AG04450 (cell line): ENCODE measurements at regions not wholly inside any gene's neighbourhood (a gene's known extent, or its start where the extent isn't known, plus 50 kb on each side); places are given as distances from the start of the nearest gene placed in this dataset.
"Not testable (repeated sequence)": the region's sequence is repeated elsewhere in the genome, so short reads cannot be mapped to it uniquely, and the experiment has no call there.

ENCODE experiments used
- CTCF ChIA-PET: fragments of 300-600, 350-600 bp; formaldehyde crosslinking; extraction: SDS; loops from one replicate; lab custom pipeline; 2022; ENCODE audit warnings: antibody characterized with exemption, inconsistent platforms; lab: Charles Lee
- POLR2A ChIA-PET: fragments of 350-600 bp; formaldehyde crosslinking; extraction: SDS; loops from one replicate; lab custom pipeline; 2021; ENCODE audit warnings: antibody characterized with exemption, inconsistent platforms; lab: Yijun Ruan, JAX
- DNase-seq: peaks from one replicate; pipeline ENCODE4 v3.0.0-alpha.2; 2011; ENCODE audit warnings: low read depth, low spot score
- H3K27ac ChIP-seq: one replicate; pipeline ENCODE4 v1.5.1; 2012; ENCODE audit warnings: low read depth, low read length, control low read depth
- H3K27me3 ChIP-seq: one replicate; pipeline ENCODE4 v1.6.0; 2012; ENCODE audit warnings: low read length; ENCODE audit not compliant: control insufficient read depth, insufficient read depth
- H3K4me3 ChIP-seq: 2 replicates; pipeline ENCODE4 v1.5.1; 2011; ENCODE audit warnings: mild to moderate bottlenecking, low read depth, low read length, control low read depth
- H3K9me3 ChIP-seq: 2 replicates; pipeline ENCODE4 v1.5.1; 2012; ENCODE audit warnings: low read length; ENCODE audit not compliant: control insufficient read depth, insufficient read depth
- TF ChIP-seq, protein P1 (sequence below): IDR thresholded peaks from 2 replicates; pipeline ENCODE4 v1.5.1; 2011; ENCODE audit warnings: low read depth, low read length, control low read depth, inconsistent platforms

DNA sequence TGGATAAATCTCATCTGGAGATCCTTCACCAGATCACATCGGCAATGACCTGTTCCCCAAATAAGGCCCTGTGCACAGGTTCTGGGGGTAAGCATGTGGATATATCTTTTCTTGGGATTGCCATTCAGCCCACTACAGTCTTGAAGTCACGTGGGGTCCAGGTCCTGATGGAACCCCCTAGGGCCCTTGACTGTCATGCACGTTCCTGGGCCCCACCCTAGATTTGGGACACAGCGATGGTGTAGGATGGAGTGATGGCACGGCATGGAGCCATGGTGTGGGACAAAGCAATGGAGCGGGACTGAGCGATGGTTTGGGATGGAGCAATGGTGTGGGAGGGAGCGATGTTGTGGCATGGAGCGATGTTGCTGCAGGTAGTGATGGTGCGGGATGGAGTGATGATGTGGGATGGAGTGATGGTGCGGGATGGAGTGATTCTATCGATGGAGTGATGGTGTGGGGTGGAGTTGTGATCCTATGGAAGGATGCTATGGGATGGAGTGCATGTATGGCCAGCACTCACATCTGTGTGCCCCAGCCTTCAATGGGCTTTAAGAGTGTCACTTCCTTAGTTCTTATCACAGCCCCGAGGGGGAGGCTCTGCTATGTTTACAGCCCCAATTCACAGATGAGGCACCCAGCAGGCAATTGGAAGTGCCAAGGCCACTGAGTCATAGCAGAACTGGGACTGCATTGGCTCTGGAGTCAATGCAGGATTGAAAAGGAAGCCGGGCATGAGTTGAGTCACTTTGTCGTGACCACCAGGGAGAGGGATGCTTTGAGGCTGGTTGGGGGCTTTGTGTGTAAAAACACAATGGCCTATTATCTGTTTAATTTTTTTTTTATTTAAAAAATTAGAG is 97.0 kb upstream of the C1orf174 start:
- ChIA-PET POLR2A (no interaction called here), CTCF (no interaction called here)
- H3K27me3 ChIP-seq, result no peaks in the 10 kb centered on the region
- DNase-seq, result no peak
- no peak overlapping the region for H3K27ac ChIP-seq
- no peak overlapping the region for H3K4me3 ChIP-seq
- peaks cover 98% of the 10 kb centered on the region for H3K9me3 ChIP-seq
- TF ChIP-seq, protein P1, sequence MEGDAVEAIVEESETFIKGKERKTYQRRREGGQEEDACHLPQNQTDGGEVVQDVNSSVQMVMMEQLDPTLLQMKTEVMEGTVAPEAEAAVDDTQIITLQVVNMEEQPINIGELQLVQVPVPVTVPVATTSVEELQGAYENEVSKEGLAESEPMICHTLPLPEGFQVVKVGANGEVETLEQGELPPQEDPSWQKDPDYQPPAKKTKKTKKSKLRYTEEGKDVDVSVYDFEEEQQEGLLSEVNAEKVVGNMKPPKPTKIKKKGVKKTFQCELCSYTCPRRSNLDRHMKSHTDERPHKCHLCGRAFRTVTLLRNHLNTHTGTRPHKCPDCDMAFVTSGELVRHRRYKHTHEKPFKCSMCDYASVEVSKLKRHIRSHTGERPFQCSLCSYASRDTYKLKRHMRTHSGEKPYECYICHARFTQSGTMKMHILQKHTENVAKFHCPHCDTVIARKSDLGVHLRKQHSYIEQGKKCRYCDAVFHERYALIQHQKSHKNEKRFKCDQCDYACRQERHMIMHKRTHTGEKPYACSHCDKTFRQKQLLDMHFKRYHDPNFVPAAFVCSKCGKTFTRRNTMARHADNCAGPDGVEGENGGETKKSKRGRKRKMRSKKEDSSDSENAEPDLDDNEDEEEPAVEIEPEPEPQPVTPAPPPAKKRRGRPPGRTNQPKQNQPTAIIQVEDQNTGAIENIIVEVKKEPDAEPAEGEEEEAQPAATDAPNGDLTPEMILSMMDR, result no peak

DNA sequence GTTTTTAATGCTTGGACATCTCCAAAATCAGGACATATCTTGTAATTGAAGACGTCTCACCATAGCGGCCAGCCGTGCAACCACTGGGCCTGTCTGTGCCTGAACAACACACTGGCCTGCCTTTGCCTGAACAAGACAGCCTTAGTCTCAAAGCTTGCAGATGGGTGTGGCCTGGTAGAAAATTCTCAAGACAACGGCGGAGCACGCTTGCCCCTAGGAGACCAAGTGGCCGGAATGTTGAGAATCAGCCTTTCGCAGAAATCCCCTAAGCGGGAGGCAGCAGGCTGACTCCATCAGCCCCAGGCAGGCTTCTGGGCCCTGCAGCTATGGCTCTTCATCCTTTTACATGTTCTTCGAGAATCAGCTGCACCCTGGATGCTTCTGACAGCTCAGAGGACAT is 98.0 kb upstream of the C1orf174 start:
- Histone ChIP-seq H3K9me3 (peaks cover 99% of the 10 kb centered on the region), H3K27ac (no peak overlapping the region), H3K4me3 (no peak overlapping the region), H3K27me3 (no peaks in the 10 kb centered on the region)
- ChIA-PET CTCF (no interaction called here), POLR2A (no interaction called here)
- TF ChIP-seq, protein P1, result no peak
- no peak for DNase-seq

DNA sequence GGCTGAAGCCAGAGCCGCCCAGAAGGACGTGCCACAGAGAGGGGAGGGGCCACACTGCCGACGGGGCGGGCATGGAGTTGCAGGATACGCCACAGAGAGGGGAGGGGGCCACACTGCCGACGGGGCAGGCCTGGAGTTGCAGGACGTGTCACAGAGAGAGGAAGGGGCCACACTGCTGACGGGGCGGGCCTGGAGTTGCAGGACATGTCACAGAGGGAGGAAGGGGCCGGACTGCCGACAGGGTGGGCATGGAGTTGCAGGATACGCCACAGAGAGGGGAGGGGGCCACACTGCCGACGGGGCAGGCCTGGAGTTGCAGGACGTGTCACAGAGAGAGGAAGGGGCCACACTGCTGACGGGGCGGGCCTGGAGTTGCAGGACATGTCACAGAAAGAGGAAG is 99.4 kb upstream of the C1orf174 start:
- peaks cover 97% of the 10 kb centered on the region for H3K9me3 ChIP-seq
- DNase-seq, H3K27ac ChIP-seq, H3K4me3 ChIP-seq, CTCF ChIA-PET, H3K27me3 ChIP-seq, POLR2A ChIA-PET: not testable (repeated sequence)

DNA sequence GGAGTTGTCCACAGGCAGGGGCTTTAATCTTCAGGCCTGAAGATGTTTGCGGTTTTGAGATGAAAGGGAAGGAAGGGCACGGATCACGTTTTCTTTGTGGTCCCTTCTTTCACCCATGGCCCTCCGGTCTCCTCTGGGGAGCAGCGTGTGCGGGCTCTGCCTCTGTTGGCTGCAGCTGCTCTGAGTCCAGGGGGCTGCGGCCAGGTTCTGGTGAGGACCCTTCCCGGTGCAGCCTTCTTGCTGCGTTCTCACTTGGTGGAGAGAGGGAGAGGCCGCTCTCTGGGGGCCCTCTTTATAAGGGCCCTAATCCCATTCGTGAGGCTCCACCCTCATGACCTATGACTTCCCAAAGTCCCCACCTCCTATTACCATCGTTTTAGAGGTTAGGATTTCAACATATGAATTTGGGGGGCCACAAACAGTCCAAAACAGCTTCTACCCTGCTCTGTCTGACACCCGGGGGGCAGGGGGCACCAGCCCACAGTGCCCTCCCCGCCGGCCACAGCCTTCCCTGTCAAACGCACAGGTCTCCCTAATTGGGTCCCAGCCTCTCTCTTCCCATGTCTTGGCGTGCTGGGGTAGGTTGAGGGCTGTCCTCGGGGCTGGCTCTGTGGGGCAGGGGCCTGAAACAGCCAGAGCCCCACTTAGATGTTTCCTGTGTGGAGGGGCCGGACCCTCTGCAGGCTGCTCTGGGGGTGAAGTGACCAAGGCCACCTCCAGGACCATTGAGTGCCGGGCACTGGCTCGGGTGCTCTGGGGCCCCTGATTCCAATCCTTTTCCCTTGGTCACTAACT is 100.1 kb upstream of the C1orf174 start:
- ChIA-PET CTCF (no interaction called here), POLR2A (no interaction called here)
- TF ChIP-seq, protein P1, result no peak
- Histone ChIP-seq H3K9me3 (peaks cover 97% of the 10 kb centered on the region), H3K4me3 (no peak overlapping the region), H3K27ac (no peak overlapping the region), H3K27me3 (no peaks in the 10 kb centered on the region)
- DNase-seq, result no peak

DNA sequence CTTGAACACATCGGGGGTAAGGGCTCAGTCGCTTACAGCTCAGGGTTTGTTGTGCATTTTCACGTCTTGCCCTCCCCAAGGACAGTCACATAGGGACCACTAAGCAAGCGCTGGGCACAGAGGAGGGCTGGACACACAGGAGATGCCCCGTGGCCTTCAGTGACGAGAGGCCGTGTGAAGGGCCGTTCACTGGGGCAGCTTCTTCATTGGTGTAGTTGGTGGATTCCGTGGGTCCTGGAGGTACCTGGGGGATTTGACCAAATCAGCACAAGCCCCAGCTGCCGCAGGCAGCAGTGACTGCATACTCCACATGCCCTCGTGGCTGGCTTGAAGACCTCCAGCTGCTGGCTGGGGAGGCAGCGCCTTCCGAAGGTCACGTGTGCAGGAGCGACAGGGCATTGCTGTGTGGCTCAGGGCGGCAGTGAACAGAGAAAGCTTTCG is 100.8 kb upstream of the C1orf174 start:
- ChIA-PET POLR2A (no interaction called here), CTCF (no interaction called here)
- no peak overlapping the region for H3K4me3 ChIP-seq
- no peak for DNase-seq
- no peak overlapping the region for H3K27ac ChIP-seq
- no peaks in the 10 kb centered on the region for H3K27me3 ChIP-seq
- TF ChIP-seq, protein P1, result no peak
- H3K9me3 ChIP-seq, result peaks cover 97% of the 10 kb centered on the region
